AML-193 (cell line): ENCODE measurements at regions not wholly inside any gene's neighbourhood (a gene's known extent, or its start where the extent isn't known, plus 50 kb on each side); places are given as distances from the start of the nearest gene placed in this dataset.

Source experiments
- DNase-seq, 2 experiments: peaks; one replicate each; lab custom pipeline; 2025; lab: John Stamatoyannopoulos, UW

DNA sequence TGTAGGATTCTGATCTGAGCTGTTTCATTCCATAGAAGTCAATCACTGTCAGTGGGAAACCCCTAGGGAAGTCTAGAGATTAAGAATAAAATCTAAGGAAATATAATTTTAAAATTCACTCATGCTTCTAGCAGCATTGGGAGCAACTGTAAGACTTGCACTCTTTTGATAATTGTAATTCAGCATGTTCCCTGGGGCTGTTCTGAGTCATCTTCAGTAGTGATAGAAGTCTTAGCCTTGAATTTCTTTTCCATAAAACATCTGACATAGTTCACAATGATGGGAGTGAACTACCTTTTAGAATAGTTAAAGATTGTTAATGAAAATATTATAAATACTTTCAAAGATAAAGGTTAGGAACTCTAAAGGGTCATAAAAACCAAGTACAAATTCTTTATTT lies 935.8 kb downstream of the DTWD2 start:
- DNase-seq = no peak

DNA sequence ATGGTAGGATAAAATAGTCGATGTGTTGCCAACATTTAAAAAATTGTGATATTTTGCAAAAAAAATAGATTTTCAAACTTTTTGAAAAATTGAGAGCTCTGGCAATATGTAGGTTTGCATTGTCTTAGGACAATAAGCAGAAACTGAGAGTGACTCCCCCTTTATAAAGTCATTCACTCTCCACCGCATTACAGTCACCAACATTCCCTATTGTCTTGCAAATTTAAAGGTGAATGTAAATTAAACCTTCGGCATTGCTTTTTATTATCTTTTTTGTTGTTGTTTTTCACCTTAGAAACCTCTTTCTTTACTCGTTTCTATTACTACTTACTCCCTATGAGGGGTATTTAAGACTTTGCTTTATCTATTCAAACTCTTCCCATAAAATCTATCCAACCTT lies 944.2 kb downstream of the DTWD2 start:
- DNase-seq = no peak

DNA sequence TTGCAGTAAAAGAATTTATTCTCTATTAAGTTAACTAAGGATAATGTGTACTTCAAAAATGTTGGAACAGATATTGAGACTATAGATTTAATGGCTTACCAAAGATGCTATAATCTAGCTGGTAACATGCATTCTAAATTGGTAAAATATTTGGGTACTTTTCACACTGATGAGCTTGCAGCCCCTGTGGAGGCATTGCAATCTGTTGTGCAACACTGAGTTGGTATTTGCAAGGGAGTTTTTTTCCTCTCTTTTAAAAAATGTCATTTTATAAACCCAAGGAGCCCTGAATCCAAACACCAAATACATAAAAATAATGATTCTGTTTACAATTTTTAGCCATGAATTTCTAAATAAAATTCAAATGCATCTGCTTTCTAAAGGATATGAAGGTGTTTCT lies 944.8 kb downstream of the DTWD2 start:
- DNase-seq = no peak

DNA sequence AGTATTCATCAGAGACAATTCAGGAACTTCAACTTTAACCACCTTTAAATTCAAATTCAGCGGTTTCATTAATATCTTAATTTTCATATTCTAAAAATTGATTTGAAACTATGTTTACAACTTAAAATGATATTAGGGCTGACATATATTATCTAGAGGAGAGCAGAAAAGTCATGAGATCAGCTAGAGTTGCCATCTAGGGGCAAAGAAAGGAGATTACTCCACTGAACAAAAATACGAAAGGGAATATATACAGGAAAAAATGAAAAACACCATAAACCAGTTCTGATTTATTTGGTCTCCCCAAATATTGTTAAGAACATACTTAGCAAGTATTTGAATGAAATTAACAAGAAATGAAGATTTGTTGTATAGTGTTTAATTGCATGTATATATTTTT lies 946.3 kb downstream of the DTWD2 start:
- no peak for DNase-seq

DNA sequence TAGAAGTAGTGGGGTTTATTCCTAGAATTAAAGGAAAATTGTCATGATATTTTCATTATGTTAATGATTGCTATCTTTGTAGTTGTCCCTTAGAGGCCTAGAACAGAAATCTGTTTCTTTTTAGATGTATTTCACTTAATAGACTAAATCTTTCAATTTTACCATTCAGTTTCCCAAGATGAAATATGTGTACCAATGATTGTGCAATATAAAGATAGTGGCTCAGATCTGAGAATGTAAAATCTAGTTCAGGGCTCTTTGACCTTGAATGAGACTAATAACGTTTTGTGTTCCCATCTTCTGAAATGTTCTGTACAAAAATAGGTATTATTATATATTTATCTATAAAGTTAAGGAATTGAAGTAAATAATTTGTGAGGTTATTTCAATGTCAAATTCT lies 947.9 kb downstream of the DTWD2 start:
- no peak for DNase-seq

DNA sequence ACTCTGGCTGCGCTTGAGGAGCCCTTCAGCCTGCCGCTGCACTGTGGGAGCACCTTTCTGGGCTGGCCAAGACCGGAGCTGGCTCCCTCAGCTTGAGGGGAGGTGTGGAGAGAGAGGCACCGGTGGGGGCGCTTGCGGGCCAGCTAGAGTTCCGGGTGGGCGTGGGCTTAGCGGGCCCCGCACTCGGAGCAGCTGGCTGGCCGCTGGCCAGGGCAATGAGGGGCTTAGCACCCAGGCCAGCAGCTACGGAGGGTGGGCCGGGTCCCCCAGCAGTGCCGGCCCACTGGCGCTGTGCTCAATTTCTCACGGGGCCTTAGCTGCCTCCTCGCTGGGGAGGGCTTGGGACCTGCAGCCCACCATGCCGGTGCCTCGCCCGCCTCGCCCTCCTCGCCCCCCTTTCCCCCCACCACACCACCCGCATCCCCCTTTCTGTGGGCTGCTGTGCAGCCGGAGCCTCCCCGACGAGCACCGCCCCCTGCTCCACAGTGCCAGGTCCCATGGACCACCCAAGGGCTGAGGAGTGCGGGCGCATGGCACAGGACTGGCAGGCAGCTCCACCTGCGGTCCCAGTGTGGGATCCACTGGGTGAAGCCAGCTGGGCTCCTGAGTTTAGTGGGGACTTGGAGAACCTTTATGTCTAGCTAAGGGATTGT lies 954.5 kb downstream of the DTWD2 start:
- DNase-seq = no peak

GRCh38 chr5:118029807-118030206 lies 958.5 kb downstream of the DTWD2 start:
- no peak for DNase-seq

DNA sequence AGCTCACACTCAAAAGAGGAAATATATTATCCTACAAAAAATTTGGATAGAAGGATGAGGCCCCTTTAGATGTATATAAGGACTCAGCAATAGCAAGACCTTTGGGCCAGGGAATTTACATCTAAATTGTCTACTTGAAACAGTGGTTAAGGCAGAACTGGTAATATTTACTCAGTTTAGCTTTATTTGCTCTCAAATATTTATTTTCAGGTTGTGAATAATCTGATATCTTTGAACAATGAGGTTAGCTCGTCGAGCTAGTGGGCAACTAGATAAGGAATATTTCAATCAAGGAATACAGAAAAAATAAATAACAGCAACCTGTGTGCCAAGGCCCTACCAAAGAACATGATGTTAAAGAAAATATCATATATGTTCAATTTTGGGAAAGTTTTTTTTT lies 966.3 kb downstream of the DTWD2 start:
- no peak for DNase-seq

DNA sequence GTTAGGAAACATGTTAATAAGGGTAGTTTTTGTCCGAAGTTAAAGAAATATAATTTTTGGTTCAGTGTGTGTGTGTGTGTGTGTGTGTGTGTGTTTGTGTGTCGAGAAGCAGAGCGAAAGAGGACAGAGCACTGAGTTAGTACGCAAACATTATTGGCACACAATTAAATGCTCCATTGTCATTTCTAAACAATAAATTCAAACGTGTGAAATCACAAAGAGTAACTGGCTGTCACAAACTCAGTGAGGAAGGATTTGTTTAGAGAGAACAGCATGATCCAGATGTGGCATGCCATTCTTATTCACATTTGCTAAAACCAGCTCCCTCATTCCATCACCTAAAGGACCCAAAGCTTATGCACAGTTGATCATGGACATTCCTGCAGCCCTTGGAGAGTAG lies 970.8 kb downstream of the DTWD2 start:
- no peak for DNase-seq

GRCh38 chr5:118016396-118016795 lies 972.0 kb downstream of the DTWD2 start:
- no peak for DNase-seq

GRCh38 chr5:118015511-118015910 lies 972.8 kb downstream of the DTWD2 start:
- DNase-seq = no peak

GRCh38 chr5:118009741-118010297 lies 978.5 kb downstream of the DTWD2 start:
- no peak for DNase-seq

DNA sequence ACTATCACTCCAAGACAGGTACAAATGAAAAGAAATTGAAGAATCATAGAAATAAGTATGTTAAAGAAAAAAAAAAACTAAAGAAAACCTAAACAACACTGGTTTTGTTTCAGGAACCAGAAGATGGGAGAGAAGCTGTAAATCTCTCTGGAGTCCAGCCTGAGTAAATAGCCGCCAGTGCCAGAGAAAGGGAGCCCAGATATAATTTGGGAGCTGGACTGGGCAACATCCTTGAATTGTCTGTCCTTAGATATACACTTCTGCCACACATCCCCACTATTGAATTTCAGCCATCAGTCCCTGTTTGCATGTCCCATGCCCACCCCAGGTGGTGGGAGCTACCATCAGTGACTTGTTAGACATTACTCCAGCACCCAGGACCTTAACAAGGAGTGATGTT lies 979.6 kb downstream of the DTWD2 start:
- DNase-seq = no peak

GRCh38 chr5:118007262-118007661 lies 981.1 kb downstream of the DTWD2 start:
- DNase-seq = no peak

DNA sequence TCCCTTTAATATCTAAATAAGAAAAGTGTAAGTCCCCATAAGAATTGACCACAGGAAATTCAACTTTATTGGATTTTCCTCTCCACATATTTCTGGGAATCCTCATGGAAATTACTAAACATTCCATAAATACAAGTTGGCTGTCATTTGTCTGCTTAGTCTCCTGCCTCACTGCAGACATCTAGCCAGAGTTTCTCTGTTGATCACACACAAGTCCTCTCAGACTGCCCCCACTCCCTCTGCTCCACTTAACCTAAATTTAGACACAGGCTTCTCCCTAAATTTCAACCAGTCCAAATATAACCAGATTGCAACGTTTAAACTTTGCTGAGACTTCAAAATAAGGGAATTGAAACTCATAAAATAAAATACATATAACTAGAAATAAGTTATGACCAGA lies 982.1 kb downstream of the DTWD2 start:
- DNase-seq = no peak

DNA sequence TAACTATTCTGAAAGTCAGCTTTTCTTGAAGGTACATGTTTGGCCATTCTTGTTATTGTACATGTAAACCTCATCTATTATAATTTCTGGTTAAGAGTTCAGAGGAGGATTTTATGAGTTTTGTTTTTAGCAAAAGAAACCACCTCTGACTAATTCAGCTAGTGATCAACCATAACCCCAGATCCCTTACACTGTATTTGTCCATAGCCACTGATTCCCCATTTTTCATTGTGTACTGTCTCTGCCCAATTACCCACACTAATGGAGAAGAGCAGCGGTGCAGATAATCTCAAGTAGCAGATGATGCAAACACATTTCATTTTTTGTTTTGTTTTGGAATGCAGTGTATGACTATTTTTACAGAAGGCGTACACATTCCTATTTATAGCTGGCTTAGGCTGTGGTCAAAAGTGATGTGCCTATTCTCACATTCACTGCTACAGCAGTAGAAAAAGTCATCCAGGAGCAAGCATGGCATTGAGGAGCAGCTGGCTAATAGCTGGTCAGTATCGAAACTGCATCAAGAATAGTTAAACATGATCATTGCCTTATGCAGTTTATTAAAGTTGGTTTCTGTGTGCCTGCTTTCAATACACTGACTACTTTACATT lies 988.3 kb downstream of the DTWD2 start:
- DNase-seq = no peak

DNA sequence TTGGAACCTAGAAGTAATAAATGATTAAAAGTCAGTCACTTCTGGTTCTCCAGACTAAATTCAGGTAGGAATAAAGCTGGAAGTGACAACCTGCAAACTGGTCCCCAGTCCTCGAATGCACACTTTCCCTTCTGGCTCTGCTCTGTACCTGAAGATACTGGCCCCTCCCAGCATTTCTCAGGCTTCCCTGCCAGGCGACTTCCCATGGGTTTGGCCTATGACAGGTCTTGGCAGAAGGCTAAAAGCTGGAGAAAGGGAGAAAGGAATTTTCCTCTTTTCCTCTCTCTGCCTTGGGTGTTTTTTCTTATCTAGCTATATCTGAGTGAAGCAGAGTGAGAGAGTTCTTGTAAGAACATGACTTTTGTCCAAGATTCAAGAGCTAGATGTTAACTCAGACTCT lies 1005.7 kb downstream of the DTWD2 start:
- DNase-seq = no peak

- DNase-seq = no peak
These were observed 1014.6 kb downstream of the DTWD2 start for GRCh38 chr5:117973785-117974184.

DNA sequence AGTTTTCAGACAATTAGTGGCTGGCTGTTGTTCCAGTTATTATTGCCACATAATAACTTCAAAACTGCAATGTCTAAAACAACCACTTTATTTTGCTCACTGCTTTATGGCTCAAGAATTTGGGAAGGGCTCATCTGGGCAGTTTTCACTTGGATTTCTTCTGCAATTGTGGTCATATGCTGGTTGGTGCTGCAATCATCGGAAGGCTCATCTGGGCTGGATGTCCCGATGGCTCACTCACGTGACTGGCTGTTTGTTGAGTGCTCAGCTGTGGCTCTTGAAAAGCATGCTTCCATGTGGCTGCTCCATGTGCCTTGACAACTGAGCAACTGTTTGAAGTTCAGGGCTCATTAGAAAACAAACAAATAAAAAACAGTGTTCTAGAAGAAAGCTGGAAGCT lies 1032.5 kb downstream of the DTWD2 start:
- no peak for DNase-seq

GRCh38 chr5:117954331-117954730 lies 1034.0 kb downstream of the DTWD2 start:
- no peak for DNase-seq

DNA sequence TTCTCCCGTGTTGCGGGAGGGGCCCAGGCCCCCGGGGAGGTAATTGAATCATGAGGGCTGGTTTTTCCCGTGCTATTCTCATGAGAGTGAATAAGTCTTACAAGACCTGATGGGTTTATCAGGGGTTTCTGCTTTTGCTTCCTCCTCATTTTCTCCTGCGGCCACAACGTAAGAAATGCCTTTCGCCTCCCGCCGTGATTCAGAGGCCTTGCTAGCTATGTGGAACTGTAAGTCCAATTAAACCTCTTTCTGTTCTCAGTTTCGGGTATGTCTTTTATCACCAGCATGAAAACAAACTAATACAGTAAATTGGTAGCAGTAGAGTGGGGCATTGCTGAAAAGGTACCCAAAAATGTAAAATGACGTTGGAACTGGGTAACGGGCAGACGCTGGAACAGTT lies 1035.1 kb downstream of the DTWD2 start:
- no peak for DNase-seq

DNA sequence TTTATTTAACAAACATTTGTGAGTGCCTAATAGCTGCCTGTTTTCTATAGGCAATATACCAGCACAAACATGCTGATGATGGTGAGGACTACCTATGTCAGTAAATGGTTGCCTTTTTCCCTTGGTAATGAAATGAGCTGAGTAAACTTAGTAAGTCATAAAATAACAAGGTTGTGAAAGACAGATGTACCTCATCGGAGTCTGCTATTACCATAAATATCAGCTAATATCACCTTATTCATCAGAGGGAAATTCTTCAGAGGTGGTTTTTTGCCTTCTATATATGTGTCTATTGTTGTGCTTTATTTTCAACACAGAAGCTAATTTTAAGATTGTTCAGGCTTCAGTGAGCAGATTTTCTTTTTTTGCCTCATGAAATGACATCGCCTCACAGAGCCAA lies 1040.5 kb downstream of the DTWD2 start:
- no peak for DNase-seq

- no peak for DNase-seq
These were observed 1041.2 kb downstream of the DTWD2 start for GRCh38 chr5:117947121-117947520.

- DNase-seq = no peak
These were observed 1043.1 kb downstream of the DTWD2 start for GRCh38 chr5:117945258-117945657.
